ENCODE measurements at regions not wholly inside any gene's neighbourhood (a gene's known extent, or its start where the extent isn't known, plus 50 kb on each side); places are given as distances from the start of the nearest gene placed in this dataset.
A peak's percentile ranks its signal among the peaks of the same experiment; 100 is the strongest.

DNA sequence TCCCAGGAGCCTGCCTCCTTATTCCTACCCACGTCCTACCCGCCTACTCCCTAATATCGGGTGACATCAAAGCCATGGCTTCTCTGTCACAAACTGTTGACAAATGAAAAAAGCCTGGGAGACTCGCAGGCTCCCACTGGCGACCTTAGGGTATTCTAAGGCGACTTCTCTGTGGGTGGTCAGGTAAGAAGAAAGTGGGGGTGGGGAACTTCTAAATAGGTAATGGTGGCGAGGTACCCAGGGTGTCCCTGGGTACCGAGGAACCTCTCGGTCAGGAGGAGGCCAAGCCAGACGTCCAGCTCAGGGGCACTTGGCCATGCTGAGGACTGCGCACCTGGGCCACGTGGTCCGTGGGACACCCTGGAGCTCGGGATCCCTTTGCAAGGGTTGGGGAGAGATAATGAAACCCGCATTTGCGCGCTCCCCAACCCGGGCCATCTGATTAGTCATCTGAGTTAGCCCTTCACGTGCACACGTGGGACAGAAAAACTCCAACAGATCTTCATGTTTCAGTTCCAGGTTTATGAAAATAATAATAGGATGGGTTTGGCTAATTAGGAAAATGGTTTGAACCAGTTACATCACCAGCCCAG is 78.2 kb downstream of the NR2F2 start:
- Histone ChIP-seq H3K4me3 (ENCODE audit: low read length) (no peak overlapping the region), H3K27me3 (ENCODE audit: insufficient read depth, low read length) (peaks cover 100% of the 10 kb centered on the region), H3K9me3 (ENCODE audit: insufficient read depth, low read depth, low read length) (no peaks in the 10 kb centered on the region), H3K27ac (ENCODE audit: low read depth, low read length) (no peak overlapping the region), H3K36me3 (ENCODE audit: insufficient read depth, low read length) (no peaks in the 10 kb centered on the region), H3K4me1 (ENCODE audit: insufficient read depth, low read length) (0 out of 2 replicates have a peak, but pooled peaks cover 12% of the 10 kb centered on the region), H3K9ac (ENCODE audit: low read depth, low read length) (no peak overlapping the region)
- 7% methylated on average over 20 of the region's 20 CpGs for WGBS

- no peak overlapping the region for H3K27ac ChIP-seq (ENCODE audit: low read depth, low read length)
- no peaks in the 10 kb centered on the region for H3K9me3 ChIP-seq (ENCODE audit: insufficient read depth, low read depth, low read length)
- H3K4me3 ChIP-seq (ENCODE audit: low read length): peak overlapping the region; percentile 29
- no peak overlapping the region for H3K9ac ChIP-seq (ENCODE audit: low read depth, low read length)
- peaks cover 100% of the 10 kb centered on the region for H3K27me3 ChIP-seq (ENCODE audit: insufficient read depth, low read length)
- peaks cover 14% of the 10 kb centered on the region; the same call in 1 of the 2 replicates for H3K4me1 ChIP-seq (ENCODE audit: insufficient read depth, low read length)
- H3K36me3 ChIP-seq (ENCODE audit: insufficient read depth, low read length): no peaks in the 10 kb centered on the region
- WGBS: 1% methylated on average over 76 of the region's 77 CpGs
These were observed 79.0 kb downstream of the NR2F2 start for GRCh38 chr15:96409215-96410138.

DNA sequence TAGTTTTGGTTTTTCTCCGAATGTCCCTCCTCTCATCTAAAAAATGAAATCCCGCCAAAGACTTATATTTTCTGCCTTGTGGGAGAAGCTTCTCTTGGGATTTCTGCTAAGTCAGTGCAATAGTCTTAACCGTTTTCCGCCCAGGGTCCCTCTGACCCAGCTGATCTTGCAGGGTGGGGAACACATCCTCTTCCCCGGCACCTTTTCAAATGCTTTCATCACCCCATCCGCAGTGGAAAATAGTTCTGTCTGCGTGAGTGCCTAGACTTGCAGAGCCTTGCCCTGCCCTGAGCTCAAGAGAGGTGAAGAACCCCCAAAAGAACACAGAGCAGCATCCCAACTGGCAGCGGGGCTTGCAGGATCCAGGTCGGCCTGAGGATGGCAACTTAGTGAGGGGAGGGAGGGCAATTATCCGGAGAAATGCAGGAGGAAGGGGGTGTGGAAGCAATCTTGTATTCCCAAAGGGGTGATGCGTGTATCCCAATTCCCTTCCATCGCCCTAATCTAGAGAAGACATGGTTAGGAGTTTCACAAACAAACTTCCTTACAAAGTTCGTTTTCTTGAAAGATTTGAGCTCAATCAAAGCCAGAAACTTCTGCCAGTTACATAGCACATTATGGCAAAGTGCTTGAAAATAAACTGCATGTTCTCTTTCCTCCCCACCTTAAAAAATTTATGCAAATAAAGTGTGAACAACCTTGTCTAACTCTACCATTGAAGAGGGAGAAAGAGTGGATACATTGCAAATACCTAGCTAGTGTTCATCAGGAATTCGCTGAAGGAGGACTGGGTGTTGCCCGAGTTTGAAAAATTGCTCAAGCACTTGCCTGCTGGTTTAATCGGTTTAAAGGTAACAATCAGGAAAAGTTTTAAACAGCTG is 79.9 kb downstream of the NR2F2 start:
- 6% methylated on average over 14 of the region's 16 CpGs for WGBS
- H3K9me3 ChIP-seq (ENCODE audit: insufficient read depth, low read depth, low read length): no peaks in the 10 kb centered on the region
- H3K4me3 ChIP-seq (ENCODE audit: low read length): no peak overlapping the region
- H3K27ac ChIP-seq (ENCODE audit: low read depth, low read length): no peak overlapping the region
- H3K27me3 ChIP-seq (ENCODE audit: insufficient read depth, low read length): peaks cover 100% of the 10 kb centered on the region
- H3K4me1 ChIP-seq (ENCODE audit: insufficient read depth, low read length): peaks cover 14% of the 10 kb centered on the region; the same call in 1 of the 2 replicates
- H3K36me3 ChIP-seq (ENCODE audit: insufficient read depth, low read length): no peaks in the 10 kb centered on the region
- no peak overlapping the region for H3K9ac ChIP-seq (ENCODE audit: low read depth, low read length)

DNA sequence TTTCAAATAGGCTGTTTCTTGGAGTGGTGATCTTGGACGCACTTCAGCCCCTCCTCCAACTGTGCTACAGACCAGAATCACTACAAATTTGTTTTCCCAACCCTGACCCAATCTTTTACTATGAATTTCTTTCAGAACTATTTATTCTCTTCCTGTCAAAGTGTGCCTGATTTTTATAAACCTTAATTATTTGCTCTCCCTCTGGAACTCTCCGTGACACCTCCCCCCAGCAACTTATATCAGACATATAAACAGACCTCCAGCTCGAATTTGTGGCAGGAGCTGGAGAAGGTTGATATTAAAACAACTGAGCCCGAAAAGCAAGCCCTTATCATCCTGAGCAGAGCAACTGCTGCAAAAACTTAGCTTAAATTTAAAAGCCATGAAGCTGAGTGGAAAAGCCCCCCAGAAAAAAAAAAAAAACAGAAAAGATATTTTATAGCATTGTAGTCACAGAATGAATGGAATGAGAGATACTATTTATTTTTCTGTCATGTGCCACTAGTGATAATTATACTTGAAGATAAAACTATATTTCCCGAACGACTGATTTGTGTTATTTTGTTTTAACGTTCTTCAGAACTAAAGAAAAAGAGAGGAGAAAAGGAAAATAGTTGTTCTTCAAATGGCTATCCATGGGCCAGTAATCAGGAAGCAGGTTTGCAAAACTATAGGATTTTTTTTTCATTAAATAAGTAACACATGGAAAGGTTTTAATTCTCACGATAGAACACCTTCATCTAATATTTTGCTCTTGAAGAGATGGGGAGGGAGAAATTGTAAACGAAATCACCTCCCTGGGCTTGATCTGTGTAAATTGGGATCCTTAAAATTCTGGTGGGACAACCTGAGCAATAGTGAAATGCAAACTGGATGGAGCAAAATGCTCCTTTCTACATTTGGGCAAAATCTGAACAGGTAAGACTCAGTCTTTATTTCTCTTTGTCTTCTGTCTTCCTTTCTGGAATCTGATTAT is 80.8 kb downstream of the NR2F2 start:
- H3K36me3 ChIP-seq (ENCODE audit: insufficient read depth, low read length): no peaks in the 10 kb centered on the region
- no peak overlapping the region for H3K4me3 ChIP-seq (ENCODE audit: low read length)
- H3K4me1 ChIP-seq (ENCODE audit: insufficient read depth, low read length): peaks cover 14% of the 10 kb centered on the region; the same call in 1 of the 2 replicates
- no peak overlapping the region for H3K9ac ChIP-seq (ENCODE audit: low read depth, low read length)
- 21% methylated on average over 8 of the region's 9 CpGs for WGBS
- no peaks in the 10 kb centered on the region for H3K9me3 ChIP-seq (ENCODE audit: insufficient read depth, low read depth, low read length)
- peaks cover 100% of the 10 kb centered on the region for H3K27me3 ChIP-seq (ENCODE audit: insufficient read depth, low read length)
- H3K27ac ChIP-seq (ENCODE audit: low read depth, low read length): no peak overlapping the region

DNA sequence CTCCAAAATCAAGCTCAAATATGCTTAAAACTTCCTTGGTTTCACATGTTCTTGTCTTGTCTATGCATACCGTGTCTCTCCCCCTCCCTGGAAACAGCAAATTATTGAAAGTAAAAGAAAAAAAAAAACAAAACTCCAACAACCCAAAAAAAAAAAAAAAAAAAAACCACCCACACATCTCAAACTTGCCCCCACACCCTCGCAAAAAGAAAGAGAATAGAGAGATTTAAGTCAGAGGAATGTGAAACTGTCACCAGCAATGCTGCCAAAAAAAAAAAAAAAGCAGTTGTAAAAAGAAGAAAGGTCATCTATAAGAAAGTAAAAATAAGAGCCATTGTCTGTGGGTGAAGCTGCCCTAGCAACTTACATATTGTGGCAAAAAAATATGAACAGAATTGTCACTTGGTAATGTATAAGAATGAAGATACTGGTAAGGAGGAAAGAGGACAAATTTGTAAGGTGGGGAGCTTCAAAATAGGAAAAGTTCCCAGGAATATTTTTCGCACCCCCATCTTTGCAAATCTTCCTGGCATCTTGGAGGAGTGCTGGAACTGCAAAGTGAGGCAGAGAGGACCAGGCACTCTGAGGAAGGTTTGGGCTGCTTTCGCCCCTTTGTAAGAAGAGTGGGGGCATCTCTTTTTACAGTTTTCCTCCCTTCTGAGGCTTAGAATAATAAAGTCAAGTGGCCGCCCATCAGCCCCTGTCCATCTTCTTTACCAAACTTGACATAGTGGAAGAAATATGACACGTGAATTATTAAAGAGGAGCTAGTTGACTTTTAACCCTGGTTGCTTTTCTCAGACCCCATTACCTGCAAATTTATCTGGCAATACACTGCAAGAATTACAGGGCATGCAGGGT is 81.8 kb downstream of the NR2F2 start:
- Histone ChIP-seq H3K9me3 (ENCODE audit: insufficient read depth, low read depth, low read length) (no peaks in the 10 kb centered on the region), H3K4me3 (ENCODE audit: low read length) (no peak overlapping the region), H3K9ac (ENCODE audit: low read depth, low read length) (no peak overlapping the region), H3K27me3 (ENCODE audit: insufficient read depth, low read length) (peaks cover 100% of the 10 kb centered on the region), H3K4me1 (ENCODE audit: insufficient read depth, low read length) (peaks cover 15% of the 10 kb centered on the region; the same call in 1 of the 2 replicates), H3K36me3 (ENCODE audit: insufficient read depth, low read length) (no peaks in the 10 kb centered on the region), H3K27ac (ENCODE audit: low read depth, low read length) (no peak overlapping the region)
- 22% methylated on average over 3 of the region's 6 CpGs for WGBS

- Histone ChIP-seq H3K27me3 (ENCODE audit: insufficient read depth, low read length) (peaks cover 100% of the 10 kb centered on the region), H3K9me3 (ENCODE audit: insufficient read depth, low read depth, low read length) (no peaks in the 10 kb centered on the region), H3K27ac (ENCODE audit: low read depth, low read length) (no peak overlapping the region), H3K36me3 (ENCODE audit: insufficient read depth, low read length) (no peaks in the 10 kb centered on the region), H3K4me3 (ENCODE audit: low read length) (no peak overlapping the region), H3K4me1 (ENCODE audit: insufficient read depth, low read length) (peaks cover 18% of the 10 kb centered on the region; the same call in 1 of the 2 replicates), H3K9ac (ENCODE audit: low read depth, low read length) (no peak overlapping the region)
- no CpG with 5 or more reads among the region's 1 CpG for WGBS
These were observed 82.4 kb downstream of the NR2F2 start for GRCh38 chr15:96412906-96413231.

GRCh38 chr15:96413657-96414056 is 83.2 kb downstream of the NR2F2 start:
- no peak overlapping the region for H3K27ac ChIP-seq (ENCODE audit: low read depth, low read length)
- WGBS: 9% methylated on average over 7 of the region's 9 CpGs
- no peak overlapping the region for H3K9ac ChIP-seq (ENCODE audit: low read depth, low read length)
- H3K27me3 ChIP-seq (ENCODE audit: insufficient read depth, low read length): peaks cover 100% of the 10 kb centered on the region
- no peaks in the 10 kb centered on the region for H3K9me3 ChIP-seq (ENCODE audit: insufficient read depth, low read depth, low read length)
- H3K4me1 ChIP-seq (ENCODE audit: insufficient read depth, low read length): peaks cover 24% of the 10 kb centered on the region
- no peak overlapping the region for H3K4me3 ChIP-seq (ENCODE audit: low read length)
- no peaks in the 10 kb centered on the region for H3K36me3 ChIP-seq (ENCODE audit: insufficient read depth, low read length)

DNA sequence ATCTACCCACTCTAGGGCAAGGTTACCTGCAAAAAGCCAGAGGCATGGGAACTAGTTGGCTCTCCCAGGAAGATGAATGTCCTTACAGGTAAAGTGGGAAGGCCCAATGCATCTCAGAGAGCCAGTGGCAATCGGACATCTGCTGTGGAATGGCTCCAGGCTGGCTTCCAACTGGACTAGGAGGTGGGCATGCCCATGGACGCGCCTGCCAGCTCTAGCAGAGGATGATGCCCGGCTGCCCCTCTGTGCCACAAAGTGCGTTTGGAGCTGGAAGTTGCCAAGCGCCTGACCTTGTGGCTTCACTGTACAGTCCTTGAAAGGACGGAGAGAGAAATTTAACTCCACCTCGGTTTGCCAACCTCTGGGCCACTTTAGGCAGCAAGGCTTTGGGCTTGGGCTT is 84.4 kb downstream of the NR2F2 start:
- Histone ChIP-seq H3K27ac (ENCODE audit: low read depth, low read length) (no peak overlapping the region), H3K27me3 (ENCODE audit: insufficient read depth, low read length) (peaks cover 100% of the 10 kb centered on the region), H3K36me3 (ENCODE audit: insufficient read depth, low read length) (no peaks in the 10 kb centered on the region), H3K4me1 (ENCODE audit: insufficient read depth, low read length) (peaks cover 31% of the 10 kb centered on the region), H3K9ac (ENCODE audit: low read depth, low read length) (no peak overlapping the region), H3K4me3 (ENCODE audit: low read length) (no peak overlapping the region), H3K9me3 (ENCODE audit: insufficient read depth, low read depth, low read length) (no peaks in the 10 kb centered on the region)
- WGBS: 18% methylated on average over 8 of the region's 8 CpGs

DNA sequence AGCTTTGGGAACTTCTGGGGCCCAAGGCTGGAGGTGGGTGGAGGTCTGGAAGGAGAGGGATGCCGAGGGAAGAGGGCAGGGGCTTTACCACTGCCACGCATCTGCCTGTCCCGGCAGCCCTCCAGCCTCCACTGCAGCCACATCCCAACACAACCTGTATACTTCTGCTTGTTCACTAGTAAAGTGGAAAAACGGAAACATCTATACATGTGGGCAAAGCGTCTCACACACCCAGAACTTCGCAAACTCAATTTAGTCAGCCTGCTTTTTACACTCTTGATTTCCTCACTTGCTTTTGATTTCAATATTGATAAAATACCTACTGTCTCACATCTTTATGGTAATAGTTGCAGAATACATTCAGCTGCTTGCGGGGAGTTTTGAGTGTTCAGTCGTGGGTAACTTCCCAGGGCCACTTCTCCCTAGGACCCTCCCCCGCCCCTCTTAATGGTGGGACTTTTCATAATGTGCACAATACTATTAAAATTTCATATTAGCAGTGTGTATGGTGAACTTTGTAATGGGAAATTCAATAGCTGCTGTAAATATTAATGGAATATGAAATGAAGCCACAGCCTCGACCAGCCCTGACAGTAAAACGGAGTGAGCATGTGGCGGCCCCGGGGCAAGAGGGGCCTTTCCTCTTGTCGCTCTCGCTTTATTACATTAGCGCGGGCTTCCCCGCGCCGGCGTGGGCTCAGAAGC is 85.2 kb downstream of the NR2F2 start:
- H3K27ac ChIP-seq (ENCODE audit: low read depth, low read length): no peak overlapping the region
- H3K4me3 ChIP-seq (ENCODE audit: low read length): peak overlapping the region; percentile 35; the same call in 1 of the 2 replicates
- no peaks in the 10 kb centered on the region for H3K9me3 ChIP-seq (ENCODE audit: insufficient read depth, low read depth, low read length)
- H3K9ac ChIP-seq (ENCODE audit: low read depth, low read length): no peak overlapping the region
- H3K27me3 ChIP-seq (ENCODE audit: insufficient read depth, low read length): peaks cover 100% of the 10 kb centered on the region
- WGBS: 3% methylated on average over 17 of the region's 21 CpGs
- peaks cover 29% of the 10 kb centered on the region for H3K4me1 ChIP-seq (ENCODE audit: insufficient read depth, low read length)
- H3K36me3 ChIP-seq (ENCODE audit: insufficient read depth, low read length): no peaks in the 10 kb centered on the region

All from HUES64 (cell line).